SU-DHL-6 (cell line): ENCODE measurements at regions not wholly inside any gene's neighbourhood (a gene's known extent, or its start where the extent isn't known, plus 50 kb on each side); places are given as distances from the start of the nearest gene placed in this dataset.

Experiments
- H2AFZ ChIP-seq: fragments of 200-600 bp; sonication (generic); 2 replicates; pipeline ENCODE4 v1.6.1; 2014; ENCODE audit warnings: low read depth, mild to moderate bottlenecking, moderate library complexity, mixed read lengths, antibody characterized with exemption, low read length; ENCODE audit not compliant: severe bottlenecking
- H3F3A ChIP-seq: fragments of 200-600 bp; shearing (Covaris generic); 2 replicates; pipeline ENCODE4 v1.6.0; 2016; ENCODE audit warnings: antibody characterized with exemption, mild to moderate bottlenecking; ENCODE audit not compliant: insufficient read depth
- H3K27ac ChIP-seq: fragments of 200-600 bp; sonication (generic); 2 replicates; pipeline ENCODE4 v1.5.1; 2016; ENCODE audit warnings: low read depth, mild to moderate bottlenecking, low read length, moderate library complexity, mixed read lengths
- H3K27me3 ChIP-seq: fragments of 200-600 bp; sonication (generic), shearing (Covaris generic); 2 replicates; pipeline ENCODE4 v1.6.0; 2014; ENCODE audit warnings: mild to moderate bottlenecking, low read length
- H3K36me3 ChIP-seq: fragments of 200-600 bp; sonication (generic); 2 replicates; pipeline ENCODE4 v1.6.1; 2014; ENCODE audit warnings: mild to moderate bottlenecking, low read length, mixed read lengths
- H3K4me2 ChIP-seq: fragments of 300-600, 200-600 bp; shearing (Covaris generic), sonication (generic); 2 replicates; pipeline ENCODE4 v1.6.0; 2014; ENCODE audit warnings: low read length, low read depth, mild to moderate bottlenecking; ENCODE audit not compliant: poor library complexity, severe bottlenecking
- H3K4me3 ChIP-seq: fragments of 200-600 bp; sonication (generic); 2 replicates; pipeline ENCODE4 v1.5.1; 2014; ENCODE audit warnings: antibody characterized with exemption, low read length, mild to moderate bottlenecking, mixed read lengths; ENCODE audit not compliant: insufficient read depth, poor library complexity, severe bottlenecking
- H3K79me2 ChIP-seq: fragments of 200-600 bp; sonication (generic); 2 replicates; pipeline ENCODE4 v1.6.1; 2014; ENCODE audit warnings: mild to moderate bottlenecking, low read length, moderate library complexity; ENCODE audit not compliant: insufficient read depth
- H3K9ac ChIP-seq: fragments of 200-600 bp; sonication (generic); 2 replicates; pipeline ENCODE4 v1.7.0; 2014; ENCODE audit warnings: mild to moderate bottlenecking, low read length
- H3K9me2 ChIP-seq: fragments of 200-600 bp; sonication (generic); replicated peaks from 2 replicates; pipeline ENCODE4 v1.6.1; 2014; ENCODE audit warnings: low read length; ENCODE audit not compliant: insufficient read depth
- H3K9me3 ChIP-seq: fragments of 200-600 bp; sonication (generic); 2 replicates; pipeline ENCODE4 v1.6.1; 2014; ENCODE audit warnings: low read length, mixed read lengths; ENCODE audit not compliant: insufficient read depth
- H4K20me1 ChIP-seq: fragments of 200-600 bp; sonication (generic); 2 replicates; pipeline ENCODE4 v1.6.1; 2014; ENCODE audit warnings: low read depth, mild to moderate bottlenecking, antibody characterized with exemption, low read length, moderate library complexity, mixed read lengths
- CTCF ChIP-seq: fragments of 200-600 bp; sonication (generic); IDR thresholded peaks from one replicate; pipeline ENCODE4 v1.5.1; 2017; ENCODE audit warnings: antibody characterized with exemption, mild to moderate bottlenecking, low read length, moderate library complexity; ENCODE audit not compliant: insufficient read depth, poor library complexity, severe bottlenecking
- EZH2phosphoT487 ChIP-seq: fragments of 200-600 bp; sonication (generic), shearing (Covaris generic); conservative IDR thresholded peaks from 2 replicates; pipeline ENCODE4 v1.6.1; 2018; ENCODE audit warnings: mild to moderate bottlenecking, antibody characterized with exemption, low read length, moderate library complexity, mixed read lengths

- Histone ChIP-seq H3K9me2 (no peaks in the 10 kb centered on the region), H3K36me3 (no peaks in the 10 kb centered on the region), H3K27ac (no peak overlapping the region), H3K9ac (no peak overlapping the region), H4K20me1 (no peaks in the 10 kb centered on the region), H3K4me3 (no peak overlapping the region), H3K79me2 (no peaks in the 10 kb centered on the region), H3F3A (no peaks in the 10 kb centered on the region), H3K27me3 (no peaks in the 10 kb centered on the region), H3K9me3 (no peaks in the 10 kb centered on the region), H3K4me2 (no peak overlapping the region), H2AFZ (no peak overlapping the region)
- TF ChIP-seq EZH2phosphoT487 = no peak
- no peak for TF ChIP-seq CTCF
These were observed 491.2 kb upstream of the LRRC4C start for GRCh38 chr11:41950470-41951143.

GRCh38 chr11:41954034-41954433, 494.6 kb upstream of the LRRC4C start:
- Histone ChIP-seq H3K4me2 (no peak overlapping the region), H3K36me3 (no peaks in the 10 kb centered on the region), H2AFZ (no peak overlapping the region), H3F3A (no peaks in the 10 kb centered on the region), H3K9ac (no peak overlapping the region), H3K9me3 (no peaks in the 10 kb centered on the region), H3K9me2 (no peaks in the 10 kb centered on the region), H3K79me2 (no peaks in the 10 kb centered on the region), H3K4me3 (no peak overlapping the region), H3K27ac (no peak overlapping the region), H3K27me3 (no peaks in the 10 kb centered on the region), H4K20me1 (no peaks in the 10 kb centered on the region)
- TF ChIP-seq CTCF (no peak), EZH2phosphoT487 (no peak)

GRCh38 chr11:41955066-41955465, 495.6 kb upstream of the LRRC4C start:
- Histone ChIP-seq H3K36me3 (no peaks in the 10 kb centered on the region), H3K9ac (no peak overlapping the region), H3K4me2 (no peak overlapping the region), H3K27me3 (no peaks in the 10 kb centered on the region), H2AFZ (no peak overlapping the region), H4K20me1 (no peaks in the 10 kb centered on the region), H3K9me3 (no peaks in the 10 kb centered on the region), H3K79me2 (no peaks in the 10 kb centered on the region), H3K4me3 (no peak overlapping the region), H3F3A (no peaks in the 10 kb centered on the region), H3K27ac (no peak overlapping the region), H3K9me2 (no peaks in the 10 kb centered on the region)
- TF ChIP-seq CTCF (no peak), EZH2phosphoT487 (no peak)
